ENCODE measurements at regions not wholly inside any gene's neighbourhood (a gene's known extent, or its start where the extent isn't known, plus 50 kb on each side); places are given as distances from the start of the nearest gene placed in this dataset.

DNA sequence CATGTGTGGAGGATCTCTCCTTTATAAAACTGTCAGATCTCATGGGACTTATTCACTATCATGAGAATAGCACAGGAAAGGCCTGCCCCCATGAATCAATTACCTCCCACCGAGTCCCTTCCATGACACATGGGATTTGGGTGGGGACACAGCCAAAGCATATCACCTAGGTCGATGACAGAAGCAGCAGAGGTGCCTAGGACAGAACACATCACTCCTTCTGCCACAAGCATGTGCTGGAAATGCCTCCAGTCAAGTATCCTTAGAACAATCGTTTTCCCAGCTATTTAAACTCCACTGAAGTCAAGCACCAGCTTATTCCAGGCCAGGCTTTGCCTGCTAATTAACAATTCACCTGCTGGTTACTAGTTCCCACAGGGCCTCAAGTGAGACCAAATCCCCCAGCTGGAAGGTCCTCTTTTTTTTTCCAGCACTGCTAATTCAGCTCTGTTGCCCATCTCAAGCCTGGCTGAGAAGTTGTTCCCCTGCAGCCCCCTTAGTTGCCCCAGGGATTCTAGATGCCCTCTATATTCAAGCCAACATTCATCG lies 212.3 kb upstream of the NUDT4 start:
- Histone ChIP-seq H3K4me2 (no peak overlapping the region), H4K20me1 (ENCODE audit: insufficient read depth) (no peaks in the 10 kb centered on the region), H3K9me3 (no peaks in the 10 kb centered on the region), H2AFZ (ENCODE audit: low read depth) (no peak overlapping the region), H3K9ac (no peak overlapping the region), H3K4me3 (ENCODE audit: low read depth in 2 of 2, low read length in 1 of 2) (no peak overlapping the region), H3K4me1 (ENCODE audit: control insufficient read depth in 1 of 2, insufficient read depth in 2 of 2, low read depth in 1 of 2, low read length in 1 of 2) (no peaks in the 10 kb centered on the region), H3K27me3 (ENCODE audit: insufficient read depth) (no peaks in the 10 kb centered on the region), H3F3A (replicated peaks; ENCODE audit: insufficient read depth) (peaks cover 6% of the 10 kb centered on the region), H3K36me3 (replicated peaks in 1 of 2; ENCODE audit: control insufficient read depth in 1 of 2, insufficient read depth in 2 of 2, low read length in 1 of 2) (no peaks in the 10 kb centered on the region), H3K79me2 (ENCODE audit: insufficient read depth) (no peaks in the 10 kb centered on the region), H3K27ac (ENCODE audit: low read depth in 2 of 2, low read length in 1 of 2) (no peak overlapping the region), H3K9me2 (no peaks in the 10 kb centered on the region)
- TF ChIP-seq EZH2phosphoT487 (IDR thresholded peaks at IDR 0.05; ENCODE audit: borderline replicate concordance, low read depth) (no peak), SIN3A (IDR thresholded peaks at IDR 0.05; ENCODE audit: borderline replicate concordance, low read depth, low read length) (no peak), FOXJ3 (CRISPR knock-in tag; IDR thresholded peaks at IDR 0.05) (no peak), RAD21 (IDR thresholded peaks at IDR 0.05; ENCODE audit: low read length) (no peak), YY1 (IDR thresholded peaks at IDR 0.05; ENCODE audit: low read depth) (no peak), CHD2 (IDR thresholded peaks at IDR 0.05; ENCODE audit: low read length, partially characterized antibody) (no peak)
- TF ChIP-seq, protein P1, sequence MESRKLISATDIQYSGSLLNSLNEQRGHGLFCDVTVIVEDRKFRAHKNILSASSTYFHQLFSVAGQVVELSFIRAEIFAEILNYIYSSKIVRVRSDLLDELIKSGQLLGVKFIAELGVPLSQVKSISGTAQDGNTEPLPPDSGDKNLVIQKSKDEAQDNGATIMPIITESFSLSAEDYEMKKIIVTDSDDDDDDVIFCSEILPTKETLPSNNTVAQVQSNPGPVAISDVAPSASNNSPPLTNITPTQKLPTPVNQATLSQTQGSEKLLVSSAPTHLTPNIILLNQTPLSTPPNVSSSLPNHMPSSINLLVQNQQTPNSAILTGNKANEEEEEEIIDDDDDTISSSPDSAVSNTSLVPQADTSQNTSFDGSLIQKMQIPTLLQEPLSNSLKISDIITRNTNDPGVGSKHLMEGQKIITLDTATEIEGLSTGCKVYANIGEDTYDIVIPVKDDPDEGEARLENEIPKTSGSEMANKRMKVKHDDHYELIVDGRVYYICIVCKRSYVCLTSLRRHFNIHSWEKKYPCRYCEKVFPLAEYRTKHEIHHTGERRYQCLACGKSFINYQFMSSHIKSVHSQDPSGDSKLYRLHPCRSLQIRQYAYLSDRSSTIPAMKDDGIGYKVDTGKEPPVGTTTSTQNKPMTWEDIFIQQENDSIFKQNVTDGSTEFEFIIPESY (IDR thresholded peaks at IDR 0.05; ENCODE audit: borderline replicate concordance, low read depth), result no peak
- ChIA-PET POLR2A (interaction anchor here (0.6 kb wide), 1 partner anchor 26 kb away, joined by 5 read pairs; no protein-coding TSS in a partner anchor), CTCF (no interaction called here)
- DNase-seq, result no peak
- WGBS (ENCODE audit: low lambda C conversion rate), result 47% methylated on average over 4 of the region's 4 CpGs

DNA sequence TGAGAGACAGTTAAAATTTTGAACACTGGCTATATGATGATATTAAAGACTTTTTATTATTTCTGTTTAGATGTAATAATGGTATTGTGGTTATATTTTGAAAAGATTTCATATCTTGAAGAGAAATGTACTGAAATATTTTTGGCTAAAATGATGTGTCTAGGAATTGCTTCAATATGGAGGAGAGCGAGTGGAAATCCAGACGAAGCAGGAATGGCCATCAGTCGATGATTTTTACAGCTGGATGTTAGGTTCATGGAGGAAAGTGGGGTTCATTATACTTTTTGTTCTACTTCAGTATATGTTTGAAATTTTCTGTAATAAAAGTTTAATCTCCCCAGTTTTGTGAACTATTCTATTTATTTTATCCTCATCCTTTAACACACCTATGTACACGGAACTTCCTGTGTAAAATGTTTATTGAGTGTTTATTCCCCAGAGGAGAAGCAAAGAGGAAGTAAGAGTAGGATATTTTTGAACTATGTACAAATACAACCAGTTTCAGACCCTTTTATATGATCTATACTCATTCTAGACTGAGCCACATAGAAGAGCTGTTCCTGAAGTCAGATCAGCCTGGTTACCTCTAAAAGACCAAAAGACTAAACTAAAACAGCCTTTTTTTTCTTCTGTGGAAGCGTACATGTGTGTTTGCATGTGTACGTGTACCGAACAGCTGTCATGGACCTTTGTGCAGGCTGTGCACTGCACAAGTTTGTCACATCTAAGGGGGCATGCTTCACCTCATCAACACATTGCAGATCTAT lies 211.0 kb upstream of the NUDT4 start:
- H3K9ac ChIP-seq, result no peak overlapping the region
- H3K9me2 ChIP-seq, result no peaks in the 10 kb centered on the region
- CTCF ChIA-PET, result no interaction called here
- POLR2A ChIA-PET, result no interaction called here
- no peaks in the 10 kb centered on the region for H4K20me1 ChIP-seq (ENCODE audit: insufficient read depth)
- H3K27me3 ChIP-seq (ENCODE audit: insufficient read depth), result no peaks in the 10 kb centered on the region
- H3K36me3 ChIP-seq (replicated peaks in 1 of 2; ENCODE audit: control insufficient read depth in 1 of 2, insufficient read depth in 2 of 2, low read length in 1 of 2), result no peaks in the 10 kb centered on the region
- H3K79me2 ChIP-seq (ENCODE audit: insufficient read depth), result no peaks in the 10 kb centered on the region
- TF ChIP-seq SMC3 (IDR thresholded peaks at IDR 0.05; ENCODE audit: low read depth, low read length), result no peak
- H3K9me3 ChIP-seq, result no peaks in the 10 kb centered on the region
- DNase-seq, result no peak
- no peak overlapping the region for H3K27ac ChIP-seq (ENCODE audit: low read depth in 2 of 2, low read length in 1 of 2)
- H3F3A ChIP-seq (replicated peaks; ENCODE audit: insufficient read depth), result peaks cover 6% of the 10 kb centered on the region
- no peak overlapping the region for H3K4me2 ChIP-seq
- no peak overlapping the region for H2AFZ ChIP-seq (ENCODE audit: low read depth)
- H3K4me3 ChIP-seq (ENCODE audit: low read depth in 2 of 2, low read length in 1 of 2), result no peak overlapping the region
- H3K4me1 ChIP-seq (ENCODE audit: control insufficient read depth in 1 of 2, insufficient read depth in 2 of 2, low read depth in 1 of 2, low read length in 1 of 2), result no peaks in the 10 kb centered on the region
- WGBS (ENCODE audit: low lambda C conversion rate), result 93% methylated on average over 7 of the region's 7 CpGs

DNA sequence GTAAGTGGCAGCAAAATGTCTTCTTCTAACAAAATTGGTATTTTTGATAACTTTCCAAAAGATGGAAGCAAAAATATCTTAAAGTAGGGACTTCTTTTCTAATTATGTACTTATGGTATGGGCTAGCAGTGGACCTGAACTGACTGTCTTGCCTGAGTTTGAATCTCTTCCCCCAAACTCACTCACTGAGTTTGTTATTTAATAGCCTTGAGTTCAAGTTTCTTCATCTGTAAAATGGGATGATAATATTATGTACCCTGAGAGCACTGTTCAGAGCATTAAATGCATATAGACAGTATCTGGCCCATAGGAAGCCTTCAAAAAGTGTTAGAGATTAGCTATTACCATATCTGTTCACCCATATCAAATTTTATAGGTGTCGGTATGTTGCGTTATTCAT lies 210.4 kb upstream of the NUDT4 start:
- CTCF ChIA-PET, result interaction anchor here (0.8 kb wide), 1 partner anchor 935 kb away, joined by 3 read pairs; no protein-coding TSS in a partner anchor

More for the DNA sequence above, 210.4 kb upstream of the NUDT4 start:
- DNase-seq, result no peak
- H3K36me3 ChIP-seq (replicated peaks in 1 of 2; ENCODE audit: control insufficient read depth in 1 of 2, insufficient read depth in 2 of 2, low read length in 1 of 2), result no peaks in the 10 kb centered on the region
- H3K4me3 ChIP-seq (ENCODE audit: low read depth in 2 of 2, low read length in 1 of 2), result no peak overlapping the region
- H4K20me1 ChIP-seq (ENCODE audit: insufficient read depth), result no peaks in the 10 kb centered on the region
- POLR2A ChIA-PET, result no interaction called here
- no peaks in the 10 kb centered on the region for H3K9me3 ChIP-seq
- no peaks in the 10 kb centered on the region for H3K79me2 ChIP-seq (ENCODE audit: insufficient read depth)
- H3F3A ChIP-seq (replicated peaks; ENCODE audit: insufficient read depth), result peaks cover 6% of the 10 kb centered on the region
- no peaks in the 10 kb centered on the region for H3K9me2 ChIP-seq
- H3K27me3 ChIP-seq (ENCODE audit: insufficient read depth), result no peaks in the 10 kb centered on the region
- no peak overlapping the region for H2AFZ ChIP-seq (ENCODE audit: low read depth)
- H3K4me1 ChIP-seq (ENCODE audit: control insufficient read depth in 1 of 2, insufficient read depth in 2 of 2, low read depth in 1 of 2, low read length in 1 of 2), result peaks cover 1 to 2% of the 10 kb centered on the region in 2 experiments; a peak in 2 of 4 replicates
- WGBS (ENCODE audit: low lambda C conversion rate), result 98% methylated on average over 2 of the region's 2 CpGs
- no peak for TF ChIP-seq SIN3A (IDR thresholded peaks at IDR 0.05; ENCODE audit: borderline replicate concordance, low read depth, low read length)
- TF ChIP-seq, protein P2, sequence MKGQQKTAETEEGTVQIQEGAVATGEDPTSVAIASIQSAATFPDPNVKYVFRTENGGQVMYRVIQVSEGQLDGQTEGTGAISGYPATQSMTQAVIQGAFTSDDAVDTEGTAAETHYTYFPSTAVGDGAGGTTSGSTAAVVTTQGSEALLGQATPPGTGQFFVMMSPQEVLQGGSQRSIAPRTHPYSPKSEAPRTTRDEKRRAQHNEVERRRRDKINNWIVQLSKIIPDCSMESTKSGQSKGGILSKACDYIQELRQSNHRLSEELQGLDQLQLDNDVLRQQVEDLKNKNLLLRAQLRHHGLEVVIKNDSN (IDR thresholded peaks at IDR 0.05; ENCODE audit: borderline replicate concordance, low read depth), result no peak
- TF ChIP-seq GATA2 (CRISPR knock-in tag; IDR thresholded peaks at IDR 0.05), result no peak
- no peak overlapping the region for H3K9ac ChIP-seq
- no peak overlapping the region for H3K27ac ChIP-seq (ENCODE audit: low read depth in 2 of 2, low read length in 1 of 2)
- H3K4me2 ChIP-seq, result no peak overlapping the region

Data from SK-N-SH (cell line).